ENCODE measurements at regions not wholly inside any gene's neighbourhood (a gene's known extent, or its start where the extent isn't known, plus 50 kb on each side); places are given as distances from the start of the nearest gene placed in this dataset.

DNA sequence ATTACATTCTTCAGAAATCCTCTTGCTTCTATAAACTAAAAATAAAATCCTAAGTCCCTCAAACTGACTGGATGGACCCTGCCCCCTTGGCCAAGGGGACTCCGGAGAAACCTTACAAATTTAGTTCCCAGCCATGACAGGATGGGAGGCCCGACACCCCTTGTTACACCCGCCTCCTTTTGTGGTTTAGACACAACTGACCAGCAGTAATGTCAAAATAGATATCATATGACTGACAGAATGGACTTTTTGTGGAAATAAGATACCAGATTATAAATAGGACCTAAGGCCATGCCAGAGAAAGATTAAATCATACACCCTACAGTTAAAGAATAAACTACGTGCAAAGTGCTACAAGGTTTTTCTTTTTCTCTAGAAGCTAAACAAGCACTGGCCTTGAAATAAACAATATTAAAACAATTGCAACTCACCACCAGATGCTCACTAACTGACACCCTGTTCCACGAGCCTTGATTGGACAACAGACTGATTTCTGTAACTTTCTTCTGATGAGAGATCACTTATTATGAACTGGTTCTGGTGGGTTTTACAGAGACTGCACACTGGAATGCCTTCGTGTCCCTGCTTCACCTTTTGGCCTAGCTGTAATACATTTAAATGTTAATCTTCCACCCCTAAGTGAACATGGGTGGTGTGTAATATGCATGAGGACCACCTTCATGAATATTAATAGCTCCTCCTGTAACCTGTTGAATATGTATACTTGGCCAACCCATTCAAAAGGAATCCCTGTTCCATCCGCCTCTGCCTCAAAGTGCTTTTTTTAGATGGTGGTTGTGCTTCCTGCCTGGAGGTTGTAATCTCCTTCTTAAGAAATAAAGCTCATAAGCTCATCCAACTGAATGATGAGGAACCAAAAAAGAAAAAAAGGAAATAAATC, 99.6 kb downstream of the ODF2L start:
- intact Hi-C loops (cut with micrococcal nuclease) = no loop called here
- POLR2A ChIA-PET = no interaction called here
- Mint-ChIP-seq H3K4me1 (ENCODE audit: low read depth) (no peaks in the 10 kb centered on the region), H3K4me3 (no peak overlapping the region), H3K36me3 (ENCODE audit: low read depth) (no peaks in the 10 kb centered on the region), H3K9me3 (peaks cover 4% of the 10 kb centered on the region), H3K27me3 (no peaks in the 10 kb centered on the region), H3K27ac (no peak overlapping the region)
- CTCF ChIA-PET = interaction anchor here (1.1 kb wide), 1 partner anchor 21 kb away, joined by 3 read pairs; no protein-coding TSS in a partner anchor
- TF ChIP-seq, protein P1, sequence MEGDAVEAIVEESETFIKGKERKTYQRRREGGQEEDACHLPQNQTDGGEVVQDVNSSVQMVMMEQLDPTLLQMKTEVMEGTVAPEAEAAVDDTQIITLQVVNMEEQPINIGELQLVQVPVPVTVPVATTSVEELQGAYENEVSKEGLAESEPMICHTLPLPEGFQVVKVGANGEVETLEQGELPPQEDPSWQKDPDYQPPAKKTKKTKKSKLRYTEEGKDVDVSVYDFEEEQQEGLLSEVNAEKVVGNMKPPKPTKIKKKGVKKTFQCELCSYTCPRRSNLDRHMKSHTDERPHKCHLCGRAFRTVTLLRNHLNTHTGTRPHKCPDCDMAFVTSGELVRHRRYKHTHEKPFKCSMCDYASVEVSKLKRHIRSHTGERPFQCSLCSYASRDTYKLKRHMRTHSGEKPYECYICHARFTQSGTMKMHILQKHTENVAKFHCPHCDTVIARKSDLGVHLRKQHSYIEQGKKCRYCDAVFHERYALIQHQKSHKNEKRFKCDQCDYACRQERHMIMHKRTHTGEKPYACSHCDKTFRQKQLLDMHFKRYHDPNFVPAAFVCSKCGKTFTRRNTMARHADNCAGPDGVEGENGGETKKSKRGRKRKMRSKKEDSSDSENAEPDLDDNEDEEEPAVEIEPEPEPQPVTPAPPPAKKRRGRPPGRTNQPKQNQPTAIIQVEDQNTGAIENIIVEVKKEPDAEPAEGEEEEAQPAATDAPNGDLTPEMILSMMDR (IDR thresholded peaks at IDR 0.05) = no peak
- no peak for DNase-seq
- ATAC-seq = no peak

DNA sequence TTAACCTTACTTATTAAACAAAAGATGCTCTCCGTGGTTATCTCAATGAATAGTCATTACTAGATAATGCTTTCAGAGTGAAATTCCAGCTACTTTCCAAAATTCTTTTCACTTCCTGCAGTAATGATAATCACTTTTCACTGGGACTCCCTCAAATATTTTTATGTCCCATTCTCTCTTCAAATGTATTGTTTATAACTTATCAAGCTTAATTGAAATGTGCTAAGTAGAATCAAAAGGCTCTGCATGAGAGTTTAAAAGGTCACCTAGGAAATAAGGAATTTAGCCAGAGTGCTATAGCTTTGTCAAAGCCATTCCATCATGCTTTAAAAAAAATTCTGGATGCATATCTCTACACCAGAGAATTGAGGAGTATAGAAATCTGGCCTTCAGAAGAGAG, 106.4 kb downstream of the ODF2L start:
- ATAC-seq = no peak
- ChIA-PET POLR2A (no interaction called here), CTCF (no interaction called here)
- no peaks in the 10 kb centered on the region for H3K4me1 Mint-ChIP-seq (ENCODE audit: low read depth)
- no peaks in the 10 kb centered on the region for H3K36me3 Mint-ChIP-seq (ENCODE audit: low read depth)
- intact Hi-C loops (cut with micrococcal nuclease) = no loop called here
- peaks cover 1% of the 10 kb centered on the region for H3K9me3 Mint-ChIP-seq
- no peak overlapping the region for H3K4me3 Mint-ChIP-seq
- H3K27me3 Mint-ChIP-seq = no peaks in the 10 kb centered on the region
- DNase-seq = no peak
- H3K27ac Mint-ChIP-seq = no peak overlapping the region
- TF ChIP-seq, protein P1 (IDR thresholded peaks at IDR 0.05) = no peak

DNA sequence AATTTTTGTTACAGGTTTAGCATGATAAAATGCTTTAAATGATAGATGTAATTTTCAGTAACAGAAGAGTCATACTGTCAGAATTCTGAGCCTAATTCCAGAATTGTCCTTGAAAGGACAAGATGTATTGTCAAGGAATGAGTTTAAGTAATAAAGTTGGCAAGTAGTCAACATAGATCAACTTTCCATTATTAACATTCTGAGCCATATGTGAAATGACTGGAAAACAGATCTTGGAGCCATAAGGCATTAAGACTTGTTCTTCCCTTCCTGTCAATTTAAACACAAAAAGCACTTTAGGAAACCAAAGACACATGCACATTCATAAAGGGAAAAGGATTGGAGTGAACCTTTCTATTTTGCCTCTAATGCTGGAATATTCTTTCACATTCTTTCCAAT, 107.0 kb downstream of the ODF2L start:
- Mint-ChIP-seq H3K4me1 (ENCODE audit: low read depth) (no peaks in the 10 kb centered on the region), H3K9me3 (peaks cover 1% of the 10 kb centered on the region), H3K4me3 (no peak overlapping the region), H3K27ac (no peak overlapping the region), H3K27me3 (no peaks in the 10 kb centered on the region), H3K36me3 (ENCODE audit: low read depth) (no peaks in the 10 kb centered on the region)
- POLR2A ChIA-PET = no interaction called here
- CTCF ChIA-PET = no interaction called here
- TF ChIP-seq, protein P1 (IDR thresholded peaks at IDR 0.05) = no peak
- ATAC-seq = no peak
- no peak for DNase-seq
- intact Hi-C loops (cut with micrococcal nuclease) = no loop called here

- POLR2A ChIA-PET = no interaction called here
Measured at GRCh38 chr1:86288586-86289147, 107.5 kb downstream of the ODF2L start.

DNA sequence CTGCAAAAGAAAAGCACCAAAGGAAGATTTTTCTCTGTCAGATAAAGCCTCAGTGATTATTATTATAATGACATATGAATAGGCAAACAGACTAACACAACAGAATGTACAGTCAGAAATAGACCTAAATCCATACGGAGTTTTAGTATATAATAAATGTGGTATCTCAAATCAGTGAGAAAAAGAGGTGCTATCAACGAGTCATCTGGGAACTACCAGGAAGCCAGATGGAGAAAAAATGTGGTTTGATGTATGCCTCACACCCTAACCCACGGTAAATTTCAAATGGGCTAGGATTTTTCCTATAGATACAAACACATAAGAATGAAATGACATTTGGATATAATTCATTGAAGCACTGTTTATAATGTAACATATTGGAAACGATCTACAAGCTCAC, 110.3 kb downstream of the ODF2L start:
- Mint-ChIP-seq H3K27me3 (no peaks in the 10 kb centered on the region), H3K4me3 (no peak overlapping the region), H3K27ac (no peak overlapping the region), H3K4me1 (ENCODE audit: low read depth) (no peaks in the 10 kb centered on the region), H3K36me3 (ENCODE audit: low read depth) (no peaks in the 10 kb centered on the region), H3K9me3 (no peaks in the 10 kb centered on the region)
- DNase-seq (no peak), ATAC-seq (no peak)
- ChIA-PET POLR2A (no interaction called here), CTCF (no interaction called here)
- TF ChIP-seq, protein P1 (IDR thresholded peaks at IDR 0.05) = no peak
- intact Hi-C loops (cut with micrococcal nuclease) = no loop called here

More at GRCh38 chr1:86288586-86289147, 107.5 kb downstream of the ODF2L start:
- no peaks in the 10 kb centered on the region for H3K4me1 Mint-ChIP-seq (ENCODE audit: low read depth)
- TF ChIP-seq, protein P1 (IDR thresholded peaks at IDR 0.05) = no peak
- no peak for ATAC-seq
- no peak for DNase-seq
- no peaks in the 10 kb centered on the region for H3K36me3 Mint-ChIP-seq (ENCODE audit: low read depth)
- CTCF ChIA-PET = no interaction called here
- intact Hi-C loops (cut with micrococcal nuclease) = no loop called here
- H3K27me3 Mint-ChIP-seq = no peaks in the 10 kb centered on the region
- H3K9me3 Mint-ChIP-seq = peaks cover 1% of the 10 kb centered on the region
- H3K27ac Mint-ChIP-seq = no peak overlapping the region
- H3K4me3 Mint-ChIP-seq = no peak overlapping the region

Measured in activated CD8-positive, alpha-beta T cell treated with anti-CD3 and anti-CD28 coated beads for 36 hours (primary cell).